ENCODE measurements at regions not wholly inside any gene's neighbourhood (a gene's known extent, or its start where the extent isn't known, plus 50 kb on each side); places are given as distances from the start of the nearest gene placed in this dataset.

- no peak for TF ChIP-seq CTCF (IDR thresholded peaks at IDR 0.05)
- no peak for TF ChIP-seq POLR2A (IDR thresholded peaks at IDR 0.05)
Observed at GRCh38 chr2:49714454-49714853, 560.1 kb upstream of the FSHR start.
